OCI-LY7 (cell line): ENCODE measurements at regions not wholly inside any gene's neighbourhood (a gene's known extent, or its start where the extent isn't known, plus 50 kb on each side); places are given as distances from the start of the nearest gene placed in this dataset.

ENCODE experiments used
- BruUV-seq: library from RNA; stranded (reverse); fragments of 400-500 nt; replicated peaks from 2 replicates; lab custom pipeline; 2021; lab: Mats Ljungman, UMichigan
- CTCF ChIA-PET: fragments of 300-600 bp; sonication (Branson Sonifier 250); formaldehyde crosslinking; loops from one replicate; lab custom pipeline; 2022; ENCODE audit warnings: antibody characterized with exemption; ENCODE audit not compliant: unreplicated experiment; lab: Charles Lee
- POLR2A ChIA-PET: fragments of 300-600 bp; sonication (Branson Sonifier 250); formaldehyde crosslinking; loops from one replicate; lab custom pipeline; 2022; ENCODE audit warnings: antibody characterized with exemption; lab: Charles Lee
- DNase-seq: peaks from one replicate; pipeline ENCODE4 v3.0.0-alpha.2; 2015; ENCODE audit warnings: low spot score
- H2AFZ ChIP-seq: fragments of 200-600 bp; sonication (generic), shearing (Covaris generic); 2 replicates; pipeline ENCODE4 v1.6.1; 2014; ENCODE audit warnings: mild to moderate bottlenecking, antibody characterized with exemption, low read length, moderate library complexity
- H3K27ac ChIP-seq: fragments of 200-600 bp; sonication (generic); 2 replicates; pipeline ENCODE4 v1.5.1; 2014; ENCODE audit warnings: mixed run types, low read depth, mild to moderate bottlenecking, moderate library complexity, low read length, inconsistent platforms; ENCODE audit not compliant: poor library complexity, severe bottlenecking
- H3K36me3 ChIP-seq: fragments of 200-600 bp; sonication (generic); 2 replicates; pipeline ENCODE4 v1.6.1; 2014; ENCODE audit warnings: mild to moderate bottlenecking, antibody characterized with exemption, low read length, moderate library complexity, mixed read lengths; ENCODE audit not compliant: insufficient read depth
- H3K4me1 ChIP-seq: fragments of 200-600 bp; sonication (generic); 2 replicates; pipeline ENCODE4 v1.5.1; 2014; ENCODE audit warnings: mild to moderate bottlenecking, low read length; ENCODE audit not compliant: insufficient read depth, poor library complexity, severe bottlenecking
- H3K4me2 ChIP-seq: fragments of 200-600 bp; sonication (generic); 2 replicates; pipeline ENCODE4 v1.6.1; 2014; ENCODE audit warnings: mild to moderate bottlenecking, low read length
- H3K4me3 ChIP-seq: fragments of 200-600 bp; sonication (generic); 2 replicates; pipeline ENCODE4 v1.5.1; 2014; ENCODE audit warnings: mild to moderate bottlenecking, low read depth, low read length; ENCODE audit not compliant: poor library complexity, severe bottlenecking
- H3K79me2 ChIP-seq: fragments of 200-600 bp; sonication (generic); 2 replicates; pipeline ENCODE4 v1.6.1; 2016; ENCODE audit warnings: low read depth, mild to moderate bottlenecking, low read length, moderate library complexity, mixed read lengths; ENCODE audit not compliant: insufficient read depth
- H3K9me2 ChIP-seq: fragments of 200-600 bp; sonication (generic); 2 replicates; pipeline ENCODE4 v1.6.1; 2016; ENCODE audit warnings: mild to moderate bottlenecking, low read length, mixed read lengths; ENCODE audit not compliant: insufficient read depth
- H3K9me3 ChIP-seq: fragments of 200-600 bp; sonication (generic); 2 replicates; pipeline ENCODE4 v1.6.1; 2014; ENCODE audit warnings: mild to moderate bottlenecking, mixed run types, low read length, mixed read lengths
- H4K20me1 ChIP-seq: fragments of 200-600 bp; sonication (generic); 2 replicates; pipeline ENCODE4 v1.6.1; 2014; ENCODE audit warnings: mild to moderate bottlenecking, antibody characterized with exemption, low read length, moderate library complexity, mixed read lengths; ENCODE audit not compliant: insufficient read depth
- CTCF ChIP-seq: fragments of 200-600 bp; sonication (generic); conservative IDR thresholded peaks from 2 replicates; pipeline ENCODE4 v1.5.1; 2014; ENCODE audit warnings: mild to moderate bottlenecking, antibody characterized with exemption, low read length, moderate library complexity, mixed read lengths
- EZH2phosphoT487 ChIP-seq: fragments of 200-600 bp; sonication (generic); IDR thresholded peaks from 2 replicates; pipeline ENCODE4 v1.6.1; 2018; ENCODE audit warnings: low read depth, borderline replicate concordance, mild to moderate bottlenecking, mixed run types, antibody characterized with exemption, low read length, moderate library complexity, mixed read lengths
- intact Hi-C: fragments of 100-400 bp; cut with micrococcal nuclease; formaldehyde crosslinking; loops from one replicate; pipeline ENCODE4 v1.10.0; 2022; ENCODE audit not compliant: unreplicated experiment

GRCh38 chr12:89949457-89950195 is 241.0 kb upstream of the ATP2B1 start:
- TF ChIP-seq CTCF (peak; percentile 69), EZH2phosphoT487 (no peak)
- intact Hi-C loops, result no loop called here
- H3K79me2 ChIP-seq, result no peaks in the 10 kb centered on the region
- H3K9me3 ChIP-seq, result no peaks in the 10 kb centered on the region; the same call in 1 of the 2 replicates
- DNase-seq, result peak; percentile 60
- H4K20me1 ChIP-seq, result no peaks in the 10 kb centered on the region
- peak overlapping the region; percentile 75 for H2AFZ ChIP-seq
- H3K36me3 ChIP-seq, result no peaks in the 10 kb centered on the region
- peaks cover 17% of the 10 kb centered on the region for H3K4me1 ChIP-seq
- no peaks in the 10 kb centered on the region for H3K9me2 ChIP-seq
- BruUV-seq, result no TSS peak
- peak overlapping the region; percentile 45 for H3K4me2 ChIP-seq
- H3K27ac ChIP-seq, result no peak overlapping the region
- ChIA-PET POLR2A (interaction anchor here (0.5 to 2.0 kb wide), 10 partner anchors 11 to 277 kb away, joined by 3 to 6 read pairs (median 4); no protein-coding TSS in a partner anchor), CTCF (no interaction called here)
- no peak overlapping the region for H3K4me3 ChIP-seq

GRCh38 chr12:89948271-89949175 is 239.9 kb upstream of the ATP2B1 start:
- POLR2A ChIA-PET, result interaction anchor here (0.6 to 2.0 kb wide), 4 partner anchors 11 to 275 kb away, joined by 3 to 4 read pairs (median 3); no protein-coding TSS in a partner anchor
- Histone ChIP-seq H3K4me3 (no peak overlapping the region), H3K27ac (no peak overlapping the region), H3K9me2 (no peaks in the 10 kb centered on the region), H2AFZ (peak overlapping the region; percentile 1; the same call in 1 of the 2 replicates), H4K20me1 (no peaks in the 10 kb centered on the region), H3K4me1 (peaks cover 17% of the 10 kb centered on the region), H3K4me2 (no peak overlapping the region), H3K79me2 (no peaks in the 10 kb centered on the region), H3K9me3 (no peaks in the 10 kb centered on the region; the same call in 1 of the 2 replicates), H3K36me3 (no peaks in the 10 kb centered on the region)
- intact Hi-C loops, result no loop called here
- CTCF ChIA-PET, result no interaction called here
- no peak for DNase-seq
- TF ChIP-seq CTCF (no peak), EZH2phosphoT487 (no peak)
- BruUV-seq, result no TSS peak
